ENCODE measurements at regions not wholly inside any gene's neighbourhood (a gene's known extent, or its start where the extent isn't known, plus 50 kb on each side); places are given as distances from the start of the nearest gene placed in this dataset.
"Not testable (repeated sequence)": the region's sequence is repeated elsewhere in the genome, so short reads cannot be mapped to it uniquely, and the experiment has no call there.

GRCh38 chr6:94150886-94151285 lies 731.5 kb upstream of the EPHA7 start:
- no peak overlapping the region for H2AFZ ChIP-seq (ENCODE audit: low read depth, low read length)
- Mint-ChIP-seq H3K27me3 (ENCODE audit: low read depth, unreplicated experiment) (no peaks in the 10 kb centered on the region), H3K36me3 (ENCODE audit: low read depth, unreplicated experiment) (no peaks in the 10 kb centered on the region), H3K4me1 (ENCODE audit: low read depth, unreplicated experiment) (no peaks in the 10 kb centered on the region), H3K27ac (ENCODE audit: unreplicated experiment) (no peak overlapping the region), H3K9me3 (ENCODE audit: unreplicated experiment) (peaks cover 2% of the 10 kb centered on the region), H3K4me3 (ENCODE audit: unreplicated experiment) (no peak overlapping the region)
- no peaks in the 10 kb centered on the region for H3K36me3 ChIP-seq (ENCODE audit: insufficient read depth, low read length)
- no peak overlapping the region for H3K9ac ChIP-seq (ENCODE audit: low read length)
- no peaks in the 10 kb centered on the region for H3K9me3 ChIP-seq (ENCODE audit: insufficient read depth, low read depth, low read length)
- no peaks in the 10 kb centered on the region for H3K79me2 ChIP-seq (ENCODE audit: insufficient read depth, low read length)
- H3K4me1 ChIP-seq (ENCODE audit: insufficient read depth, low read length), result no peaks in the 10 kb centered on the region
- no peak overlapping the region for H3K27ac ChIP-seq (ENCODE audit: low read depth, low read length)
- no peak for DNase-seq (ENCODE audit: low read depth)
- H4K20me1 ChIP-seq (ENCODE audit: insufficient read depth, low read length), result no peaks in the 10 kb centered on the region
- FAIRE-seq, result no peak
- H3K27me3 ChIP-seq (ENCODE audit: insufficient read depth, low read length), result no peaks in the 10 kb centered on the region
- no peak overlapping the region for H3K4me2 ChIP-seq (ENCODE audit: low read length)
- H3K4me3 ChIP-seq (ENCODE audit: insufficient read depth, low read depth, low read length), result no peak overlapping the region
- TF ChIP-seq EZH2 (IDR thresholded peaks at IDR 0.05; ENCODE audit: insufficient read depth, low read length) (no peak), CTCF (IDR thresholded peaks at IDR 0.05; ENCODE audit: insufficient read depth, low read depth, low read length) (no peak)

- Mint-ChIP-seq H3K9me3 (ENCODE audit: unreplicated experiment) (peaks cover 2% of the 10 kb centered on the region), H3K27ac (ENCODE audit: unreplicated experiment) (no peak overlapping the region)
- no peak overlapping the region for H3K9ac ChIP-seq (ENCODE audit: low read length)
These were observed 725.4 kb upstream of the EPHA7 start for GRCh38 chr6:94144807-94145206.

GRCh38 chr6:94137178-94137577 lies 717.8 kb upstream of the EPHA7 start:
- not testable (repeated sequence) for H3K36me3 ChIP-seq (ENCODE audit: insufficient read depth, low read length); H3K4me1 ChIP-seq (ENCODE audit: insufficient read depth, low read length); H3K4me1 Mint-ChIP-seq (ENCODE audit: low read depth, unreplicated experiment); DNase-seq (ENCODE audit: low read depth); H3K4me3 ChIP-seq (ENCODE audit: insufficient read depth, low read depth, low read length); H3K4me3 Mint-ChIP-seq (ENCODE audit: unreplicated experiment); H3K4me2 ChIP-seq (ENCODE audit: low read length); FAIRE-seq; H3K36me3 Mint-ChIP-seq (ENCODE audit: low read depth, unreplicated experiment); H3K79me2 ChIP-seq (ENCODE audit: insufficient read depth, low read length); H2AFZ ChIP-seq (ENCODE audit: low read depth, low read length); H3K27ac Mint-ChIP-seq (ENCODE audit: unreplicated experiment); H4K20me1 ChIP-seq (ENCODE audit: insufficient read depth, low read length); H3K27ac ChIP-seq (ENCODE audit: low read depth, low read length); H3K9ac ChIP-seq (ENCODE audit: low read length); H3K27me3 Mint-ChIP-seq (ENCODE audit: low read depth, unreplicated experiment); H3K9me3 Mint-ChIP-seq (ENCODE audit: unreplicated experiment); H3K27me3 ChIP-seq (ENCODE audit: insufficient read depth, low read length); H3K9me3 ChIP-seq (ENCODE audit: insufficient read depth, low read depth, low read length)

More at GRCh38 chr6:94144807-94145206, 725.4 kb upstream of the EPHA7 start:
- H3K79me2 ChIP-seq (ENCODE audit: insufficient read depth, low read length), result no peaks in the 10 kb centered on the region
- FAIRE-seq (no peak), DNase-seq (ENCODE audit: low read depth) (no peak)
- no peak overlapping the region for H2AFZ ChIP-seq (ENCODE audit: low read depth, low read length)
- no peak overlapping the region for H3K4me3 ChIP-seq (ENCODE audit: insufficient read depth, low read depth, low read length)
- Mint-ChIP-seq H3K4me3 (ENCODE audit: unreplicated experiment) (no peak overlapping the region), H3K4me1 (ENCODE audit: low read depth, unreplicated experiment) (no peaks in the 10 kb centered on the region), H3K36me3 (ENCODE audit: low read depth, unreplicated experiment) (no peaks in the 10 kb centered on the region), H3K27me3 (ENCODE audit: low read depth, unreplicated experiment) (no peaks in the 10 kb centered on the region)
- no peaks in the 10 kb centered on the region for H3K27me3 ChIP-seq (ENCODE audit: insufficient read depth, low read length)
- no peak overlapping the region for H3K27ac ChIP-seq (ENCODE audit: low read depth, low read length)
- no peaks in the 10 kb centered on the region for H3K36me3 ChIP-seq (ENCODE audit: insufficient read depth, low read length)
- no peaks in the 10 kb centered on the region for H4K20me1 ChIP-seq (ENCODE audit: insufficient read depth, low read length)
- no peaks in the 10 kb centered on the region for H3K4me1 ChIP-seq (ENCODE audit: insufficient read depth, low read length)
- H3K9me3 ChIP-seq (ENCODE audit: insufficient read depth, low read depth, low read length), result no peaks in the 10 kb centered on the region
- no peak overlapping the region for H3K4me2 ChIP-seq (ENCODE audit: low read length)
- TF ChIP-seq EZH2 (IDR thresholded peaks at IDR 0.05; ENCODE audit: insufficient read depth, low read length) (no peak), CTCF (IDR thresholded peaks at IDR 0.05; ENCODE audit: insufficient read depth, low read depth, low read length) (no peak)

Measured in astrocyte (in vitro differentiated cells and primary cell).